GM23338 (cell line): ENCODE measurements at regions not wholly inside any gene's neighbourhood (a gene's known extent, or its start where the extent isn't known, plus 50 kb on each side); places are given as distances from the start of the nearest gene placed in this dataset.
A peak's percentile ranks its signal among the peaks of the same experiment; 100 is the strongest.

Experiments
- ATAC-seq: fragments of 200-7000 bp; cut with Tn5 transposase; 3 replicates; pipeline ENCODE4 v1.9.1; 2020
- DNase-seq: peaks from one replicate; pipeline ENCODE4 v3.0.0-alpha.2; 2015; ENCODE audit warnings: low spot score
- H2AFZ ChIP-seq: fragments of 200-600 bp; sonication (generic); 2 replicates; pipeline ENCODE4 v1.8.0; 2016; ENCODE audit warnings: antibody characterized with exemption, mild to moderate bottlenecking, moderate library complexity
- H3F3A ChIP-seq: fragments of 200-600 bp; sonication (generic); replicated peaks from 2 replicates; pipeline ENCODE4 v1.8.0; 2017; ENCODE audit warnings: antibody characterized with exemption, mixed run types, low read depth
- H3K27ac ChIP-seq: fragments of 200-600 bp; sonication (generic); 2 replicates; pipeline ENCODE4 v1.6.1; 2016; ENCODE audit warnings: low read depth
- H3K27me3 ChIP-seq: fragments of 200-600 bp; sonication (generic); 2 replicates; pipeline ENCODE4 v1.8.0; 2016; ENCODE audit warnings: mild to moderate bottlenecking, mixed run types, moderate library complexity; ENCODE audit not compliant: insufficient read depth
- H3K36me3 ChIP-seq: fragments of 200-600 bp; sonication (generic); 2 replicates; pipeline ENCODE4 v1.8.0; 2016; ENCODE audit warnings: mild to moderate bottlenecking; ENCODE audit not compliant: insufficient read depth
- H3K4me1 ChIP-seq: fragments of 200-600 bp; sonication (generic); 2 replicates; pipeline ENCODE4 v1.8.0; 2016; ENCODE audit warnings: mild to moderate bottlenecking, moderate library complexity; ENCODE audit not compliant: insufficient read depth
- H3K4me2 ChIP-seq: fragments of 200-600 bp; sonication (generic); 2 replicates; pipeline ENCODE4 v1.7.1; 2017; ENCODE audit warnings: mixed run types
- H3K4me3 ChIP-seq: fragments of 200-600 bp; sonication (generic); 2 replicates; pipeline ENCODE4 v1.6.1; 2016; ENCODE audit warnings: mixed run types
- H3K79me2 ChIP-seq: fragments of 200-600 bp; sonication (generic); replicated peaks from 2 replicates; pipeline ENCODE4 v1.8.0; 2017; ENCODE audit warnings: mild to moderate bottlenecking; ENCODE audit not compliant: insufficient read depth
- H3K9me2 ChIP-seq: fragments of 200-600 bp; sonication (generic); 2 replicates; pipeline ENCODE4 v1.8.0; 2017; ENCODE audit not compliant: insufficient read depth
- H4K20me1 ChIP-seq: fragments of 200-600 bp; sonication (generic); replicated peaks from 2 replicates; pipeline ENCODE4 v1.8.0; 2017; ENCODE audit warnings: mild to moderate bottlenecking; ENCODE audit not compliant: insufficient read depth
- H3K27ac Mint-ChIP-seq: 2 replicates; pipeline ENCODE4 v1.8.0; 2020; ENCODE audit warnings: inconsistent platforms, mild to moderate bottlenecking, moderate library complexity, mixed read lengths
- H3K27me3 Mint-ChIP-seq: 3 replicates; pipeline ENCODE4 v1.8.0; 2022; ENCODE audit warnings: low read depth, mild to moderate bottlenecking, moderate library complexity, mixed read lengths, inconsistent platforms; ENCODE audit not compliant: insufficient read depth, poor library complexity
- H3K36me3 Mint-ChIP-seq: 3 replicates; pipeline ENCODE4 v1.8.0; 2021; ENCODE audit warnings: low read depth, mild to moderate bottlenecking, inconsistent platforms, moderate library complexity, mixed read lengths
- H3K4me1 Mint-ChIP-seq: 3 replicates; pipeline ENCODE4 v1.8.0; 2020; ENCODE audit warnings: mild to moderate bottlenecking, inconsistent platforms, mixed read lengths
- H3K4me3 Mint-ChIP-seq: 3 replicates; pipeline ENCODE4 v1.8.0; 2021; ENCODE audit warnings: moderate library complexity, mild to moderate bottlenecking, inconsistent platforms, mixed read lengths
- H3K9me3 Mint-ChIP-seq: 3 replicates; pipeline ENCODE4 v1.8.0; 2020; ENCODE audit warnings: moderate library complexity, mild to moderate bottlenecking, inconsistent platforms, mixed read lengths
- CREB1 ChIP-seq: fragments of 250-450 bp; sonication (Bioruptor Pico); IDR thresholded peaks from 2 replicates; pipeline ENCODE4 v1.5.0; 2020; ENCODE audit warnings: low read depth, mild to moderate bottlenecking, moderate library complexity
- EZH2phosphoT487 ChIP-seq: fragments of 200-600 bp; sonication (generic); IDR thresholded peaks from one replicate; pipeline ENCODE4 v1.8.1; 2018; ENCODE audit warnings: antibody characterized with exemption; ENCODE audit not compliant: unreplicated experiment
- JUNB ChIP-seq: IDR thresholded peaks from one replicate; pipeline ENCODE4 v1.6.1; 2016; ENCODE audit warnings: antibody characterized with exemption; ENCODE audit not compliant: unreplicated experiment
- NANOG ChIP-seq: IDR thresholded peaks from 2 replicates; pipeline ENCODE4 v1.6.1; 2016; ENCODE audit warnings: antibody characterized with exemption, borderline replicate concordance
- TF ChIP-seq, protein P1 (sequence below): IDR thresholded peaks from one replicate; pipeline ENCODE4 v1.6.1; 2018; ENCODE audit warnings: antibody characterized with exemption; ENCODE audit not compliant: unreplicated experiment
- TF ChIP-seq, protein P2 (sequence below): fragments of 250-450 bp; sonication (Bioruptor Pico); IDR thresholded peaks from 2 replicates; pipeline ENCODE4 v1.5.0; 2020; ENCODE audit warnings: mild to moderate bottlenecking, moderate library complexity

DNA sequence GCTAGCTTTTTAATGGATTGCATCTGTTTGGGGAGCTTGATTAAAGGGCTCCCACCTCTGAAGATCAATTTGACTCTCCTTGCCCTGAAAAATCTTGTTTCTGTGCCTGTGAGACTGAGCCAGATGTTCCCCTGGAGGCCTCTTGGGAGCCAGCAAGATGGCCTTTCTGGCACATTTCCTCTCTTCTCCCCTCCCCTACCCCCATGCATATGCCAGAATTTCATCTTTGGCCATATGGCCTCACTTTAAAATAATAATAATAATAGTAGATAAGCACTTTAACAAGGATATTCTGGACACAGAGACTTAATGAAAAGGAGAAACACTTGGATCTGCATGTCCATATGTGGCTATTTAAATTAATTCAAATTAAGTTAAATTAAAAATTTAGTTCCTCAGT lies 144.1 kb upstream of the CES5A start:
- Histone ChIP-seq H3K79me2 (no peaks in the 10 kb centered on the region), H3K9me2 (peaks cover 19% of the 10 kb centered on the region), H3F3A (no peaks in the 10 kb centered on the region), H3K27ac (no peak overlapping the region), H3K4me3 (no peak overlapping the region), H2AFZ (no peak overlapping the region), H4K20me1 (no peaks in the 10 kb centered on the region), H3K36me3 (no peaks in the 10 kb centered on the region), H3K4me1 (no peaks in the 10 kb centered on the region), H3K27me3 (no peaks in the 10 kb centered on the region), H3K4me2 (no peak overlapping the region)
- ATAC-seq, result no peak
- Mint-ChIP-seq H3K4me1 (no peaks in the 10 kb centered on the region), H3K4me3 (no peak overlapping the region), H3K27ac (no peak overlapping the region), H3K9me3 (no peaks in the 10 kb centered on the region), H3K27me3 (no peaks in the 10 kb centered on the region), H3K36me3 (no peaks in the 10 kb centered on the region)
- TF ChIP-seq NANOG (no peak), CREB1 (no peak), EZH2phosphoT487 (no peak)
- TF ChIP-seq, protein P1, sequence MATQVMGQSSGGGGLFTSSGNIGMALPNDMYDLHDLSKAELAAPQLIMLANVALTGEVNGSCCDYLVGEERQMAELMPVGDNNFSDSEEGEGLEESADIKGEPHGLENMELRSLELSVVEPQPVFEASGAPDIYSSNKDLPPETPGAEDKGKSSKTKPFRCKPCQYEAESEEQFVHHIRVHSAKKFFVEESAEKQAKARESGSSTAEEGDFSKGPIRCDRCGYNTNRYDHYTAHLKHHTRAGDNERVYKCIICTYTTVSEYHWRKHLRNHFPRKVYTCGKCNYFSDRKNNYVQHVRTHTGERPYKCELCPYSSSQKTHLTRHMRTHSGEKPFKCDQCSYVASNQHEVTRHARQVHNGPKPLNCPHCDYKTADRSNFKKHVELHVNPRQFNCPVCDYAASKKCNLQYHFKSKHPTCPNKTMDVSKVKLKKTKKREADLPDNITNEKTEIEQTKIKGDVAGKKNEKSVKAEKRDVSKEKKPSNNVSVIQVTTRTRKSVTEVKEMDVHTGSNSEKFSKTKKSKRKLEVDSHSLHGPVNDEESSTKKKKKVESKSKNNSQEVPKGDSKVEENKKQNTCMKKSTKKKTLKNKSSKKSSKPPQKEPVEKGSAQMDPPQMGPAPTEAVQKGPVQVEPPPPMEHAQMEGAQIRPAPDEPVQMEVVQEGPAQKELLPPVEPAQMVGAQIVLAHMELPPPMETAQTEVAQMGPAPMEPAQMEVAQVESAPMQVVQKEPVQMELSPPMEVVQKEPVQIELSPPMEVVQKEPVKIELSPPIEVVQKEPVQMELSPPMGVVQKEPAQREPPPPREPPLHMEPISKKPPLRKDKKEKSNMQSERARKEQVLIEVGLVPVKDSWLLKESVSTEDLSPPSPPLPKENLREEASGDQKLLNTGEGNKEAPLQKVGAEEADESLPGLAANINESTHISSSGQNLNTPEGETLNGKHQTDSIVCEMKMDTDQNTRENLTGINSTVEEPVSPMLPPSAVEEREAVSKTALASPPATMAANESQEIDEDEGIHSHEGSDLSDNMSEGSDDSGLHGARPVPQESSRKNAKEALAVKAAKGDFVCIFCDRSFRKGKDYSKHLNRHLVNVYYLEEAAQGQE, result no peak
- no peak for DNase-seq

DNA sequence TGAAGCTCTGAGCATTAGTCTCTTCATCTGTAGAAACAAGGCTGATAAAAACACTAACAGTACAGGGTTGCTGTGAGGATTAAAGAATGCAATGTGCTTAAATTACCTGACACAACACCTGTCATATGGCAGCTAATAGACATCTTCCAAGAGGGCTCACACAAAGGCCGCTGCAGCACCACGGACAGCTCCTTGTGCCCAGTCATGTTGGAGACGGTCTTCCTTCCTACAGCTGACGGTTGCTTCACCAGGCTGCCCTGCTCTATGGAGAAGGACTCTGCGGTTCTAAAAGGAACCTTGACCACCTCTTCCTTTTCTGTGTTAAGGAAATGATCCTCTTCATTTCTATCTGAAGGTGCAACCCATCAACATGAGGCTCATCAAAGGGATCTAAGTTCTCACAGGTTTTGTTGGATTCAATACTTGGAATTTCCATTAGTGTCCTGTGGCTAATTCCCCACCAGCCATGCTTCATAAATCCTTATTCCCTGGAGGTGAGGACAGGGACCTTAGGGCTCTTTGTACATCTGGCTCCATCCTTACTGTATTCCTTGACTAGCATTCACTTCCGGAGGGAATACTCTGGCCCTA lies 138.9 kb upstream of the CES5A start:
- H3K27me3 ChIP-seq, result no peaks in the 10 kb centered on the region
- no peaks in the 10 kb centered on the region for H3K79me2 ChIP-seq
- H3K9me2 ChIP-seq, result peaks cover 8% of the 10 kb centered on the region
- no peaks in the 10 kb centered on the region for H3F3A ChIP-seq
- Mint-ChIP-seq H3K4me3 (no peak overlapping the region), H3K4me1 (no peaks in the 10 kb centered on the region), H3K36me3 (no peaks in the 10 kb centered on the region), H3K9me3 (no peaks in the 10 kb centered on the region), H3K27ac (no peak overlapping the region), H3K27me3 (no peaks in the 10 kb centered on the region)
- no peaks in the 10 kb centered on the region for H4K20me1 ChIP-seq
- ATAC-seq (peak; percentile 99), DNase-seq (peak; percentile 90)
- H3K4me3 ChIP-seq, result no peak overlapping the region
- no peak overlapping the region for H3K27ac ChIP-seq
- TF ChIP-seq, protein P1, result peak; percentile 98
- no peak for TF ChIP-seq JUNB
- TF ChIP-seq, protein P2, sequence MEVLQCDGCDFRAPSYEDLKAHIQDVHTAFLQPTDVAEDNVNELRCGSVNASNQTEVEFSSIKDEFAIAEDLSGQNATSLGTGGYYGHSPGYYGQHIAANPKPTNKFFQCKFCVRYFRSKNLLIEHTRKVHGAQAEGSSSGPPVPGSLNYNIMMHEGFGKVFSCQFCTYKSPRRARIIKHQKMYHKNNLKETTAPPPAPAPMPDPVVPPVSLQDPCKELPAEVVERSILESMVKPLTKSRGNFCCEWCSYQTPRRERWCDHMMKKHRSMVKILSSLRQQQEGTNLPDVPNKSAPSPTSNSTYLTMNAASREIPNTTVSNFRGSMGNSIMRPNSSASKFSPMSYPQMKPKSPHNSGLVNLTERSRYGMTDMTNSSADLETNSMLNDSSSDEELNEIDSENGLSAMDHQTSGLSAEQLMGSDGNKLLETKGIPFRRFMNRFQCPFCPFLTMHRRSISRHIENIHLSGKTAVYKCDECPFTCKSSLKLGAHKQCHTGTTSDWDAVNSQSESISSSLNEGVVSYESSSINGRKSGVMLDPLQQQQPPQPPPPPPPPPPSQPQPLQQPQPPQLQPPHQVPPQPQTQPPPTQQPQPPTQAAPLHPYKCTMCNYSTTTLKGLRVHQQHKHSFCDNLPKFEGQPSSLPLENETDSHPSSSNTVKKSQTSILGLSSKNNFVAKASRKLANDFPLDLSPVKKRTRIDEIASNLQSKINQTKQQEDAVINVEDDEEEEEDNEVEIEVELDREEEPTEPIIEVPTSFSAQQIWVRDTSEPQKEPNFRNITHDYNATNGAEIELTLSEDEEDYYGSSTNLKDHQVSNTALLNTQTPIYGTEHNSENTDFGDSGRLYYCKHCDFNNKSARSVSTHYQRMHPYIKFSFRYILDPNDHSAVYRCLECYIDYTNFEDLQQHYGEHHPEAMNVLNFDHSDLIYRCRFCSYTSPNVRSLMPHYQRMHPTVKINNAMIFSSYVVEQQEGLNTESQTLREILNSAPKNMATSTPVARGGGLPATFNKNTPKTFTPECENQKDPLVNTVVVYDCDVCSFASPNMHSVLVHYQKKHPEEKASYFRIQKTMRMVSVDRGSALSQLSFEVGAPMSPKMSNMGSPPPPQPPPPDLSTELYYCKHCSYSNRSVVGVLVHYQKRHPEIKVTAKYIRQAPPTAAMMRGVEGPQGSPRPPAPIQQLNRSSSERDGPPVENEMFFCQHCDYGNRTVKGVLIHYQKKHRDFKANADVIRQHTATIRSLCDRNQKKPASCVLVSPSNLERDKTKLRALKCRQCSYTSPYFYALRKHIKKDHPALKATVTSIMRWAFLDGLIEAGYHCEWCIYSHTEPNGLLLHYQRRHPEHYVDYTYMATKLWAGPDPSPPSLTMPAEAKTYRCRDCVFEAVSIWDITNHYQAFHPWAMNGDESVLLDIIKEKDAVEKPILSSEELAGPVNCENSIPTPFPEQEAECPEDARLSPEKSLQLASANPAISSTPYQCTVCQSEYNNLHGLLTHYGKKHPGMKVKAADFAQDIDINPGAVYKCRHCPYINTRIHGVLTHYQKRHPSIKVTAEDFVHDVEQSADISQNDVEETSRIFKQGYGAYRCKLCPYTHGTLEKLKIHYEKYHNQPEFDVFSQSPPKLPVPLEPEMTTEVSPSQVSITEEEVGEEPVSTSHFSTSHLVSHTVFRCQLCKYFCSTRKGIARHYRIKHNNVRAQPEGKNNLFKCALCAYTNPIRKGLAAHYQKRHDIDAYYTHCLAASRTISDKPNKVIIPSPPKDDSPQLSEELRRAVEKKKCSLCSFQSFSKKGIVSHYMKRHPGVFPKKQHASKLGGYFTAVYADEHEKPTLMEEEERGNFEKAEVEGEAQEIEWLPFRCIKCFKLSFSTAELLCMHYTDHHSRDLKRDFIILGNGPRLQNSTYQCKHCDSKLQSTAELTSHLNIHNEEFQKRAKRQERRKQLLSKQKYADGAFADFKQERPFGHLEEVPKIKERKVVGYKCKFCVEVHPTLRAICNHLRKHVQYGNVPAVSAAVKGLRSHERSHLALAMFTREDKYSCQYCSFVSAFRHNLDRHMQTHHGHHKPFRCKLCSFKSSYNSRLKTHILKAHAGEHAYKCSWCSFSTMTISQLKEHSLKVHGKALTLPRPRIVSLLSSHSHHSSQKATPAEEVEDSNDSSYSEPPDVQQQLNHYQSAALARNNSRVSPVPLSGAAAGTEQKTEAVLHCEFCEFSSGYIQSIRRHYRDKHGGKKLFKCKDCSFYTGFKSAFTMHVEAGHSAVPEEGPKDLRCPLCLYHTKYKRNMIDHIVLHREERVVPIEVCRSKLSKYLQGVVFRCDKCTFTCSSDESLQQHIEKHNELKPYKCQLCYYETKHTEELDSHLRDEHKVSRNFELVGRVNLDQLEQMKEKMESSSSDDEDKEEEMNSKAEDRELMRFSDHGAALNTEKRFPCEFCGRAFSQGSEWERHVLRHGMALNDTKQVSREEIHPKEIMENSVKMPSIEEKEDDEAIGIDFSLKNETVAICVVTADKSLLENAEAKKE (CRISPR knock-in tag), result peak; percentile 69
- peak; percentile 51; the same call in 1 of the 2 replicates for TF ChIP-seq CREB1
- no peak overlapping the region for H3K4me2 ChIP-seq
- no peaks in the 10 kb centered on the region for H3K4me1 ChIP-seq
- no peaks in the 10 kb centered on the region for H3K36me3 ChIP-seq
- no peak overlapping the region for H2AFZ ChIP-seq
